ENCODE measurements at regions not wholly inside any gene's neighbourhood (a gene's known extent, or its start where the extent isn't known, plus 50 kb on each side); places are given as distances from the start of the nearest gene placed in this dataset.

DNA sequence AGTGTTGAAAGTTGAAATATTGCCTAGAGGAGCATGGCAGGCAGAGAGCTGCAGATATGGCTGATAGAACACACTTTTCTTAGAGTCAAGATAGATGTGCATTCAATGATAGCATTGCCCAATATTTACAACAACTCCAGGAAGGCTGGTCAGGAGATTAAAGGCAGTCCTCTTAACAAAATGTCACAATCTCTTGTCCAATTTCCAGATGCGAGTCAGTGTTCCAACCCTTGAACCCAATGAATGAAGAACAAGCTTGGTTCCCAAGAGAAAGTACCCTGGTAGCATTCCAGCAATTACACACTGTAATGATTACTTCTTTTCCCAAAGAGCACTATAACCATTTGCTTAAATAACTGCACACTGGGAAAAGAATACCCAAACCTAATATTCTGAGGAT is 839.4 kb upstream of the VRK2 start:
- H3K4me1 ChIP-seq: no peaks in the 10 kb centered on the region
- H3K4me3 ChIP-seq (ENCODE audit: low read depth, low read length): no peak overlapping the region
- TF ChIP-seq, protein P1, sequence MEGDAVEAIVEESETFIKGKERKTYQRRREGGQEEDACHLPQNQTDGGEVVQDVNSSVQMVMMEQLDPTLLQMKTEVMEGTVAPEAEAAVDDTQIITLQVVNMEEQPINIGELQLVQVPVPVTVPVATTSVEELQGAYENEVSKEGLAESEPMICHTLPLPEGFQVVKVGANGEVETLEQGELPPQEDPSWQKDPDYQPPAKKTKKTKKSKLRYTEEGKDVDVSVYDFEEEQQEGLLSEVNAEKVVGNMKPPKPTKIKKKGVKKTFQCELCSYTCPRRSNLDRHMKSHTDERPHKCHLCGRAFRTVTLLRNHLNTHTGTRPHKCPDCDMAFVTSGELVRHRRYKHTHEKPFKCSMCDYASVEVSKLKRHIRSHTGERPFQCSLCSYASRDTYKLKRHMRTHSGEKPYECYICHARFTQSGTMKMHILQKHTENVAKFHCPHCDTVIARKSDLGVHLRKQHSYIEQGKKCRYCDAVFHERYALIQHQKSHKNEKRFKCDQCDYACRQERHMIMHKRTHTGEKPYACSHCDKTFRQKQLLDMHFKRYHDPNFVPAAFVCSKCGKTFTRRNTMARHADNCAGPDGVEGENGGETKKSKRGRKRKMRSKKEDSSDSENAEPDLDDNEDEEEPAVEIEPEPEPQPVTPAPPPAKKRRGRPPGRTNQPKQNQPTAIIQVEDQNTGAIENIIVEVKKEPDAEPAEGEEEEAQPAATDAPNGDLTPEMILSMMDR (IDR thresholded peaks at IDR 0.05; ENCODE audit: insufficient read depth in 1 of 2, low read depth in 1 of 2, low read length in 1 of 2, severe bottlenecking in 1 of 2, unreplicated experiment in 1 of 2): no peak
- no peaks in the 10 kb centered on the region for H3K4me1 Mint-ChIP-seq (ENCODE audit: low read depth, unreplicated experiment)
- no peaks in the 10 kb centered on the region for H3K9me3 ChIP-seq
- CTCF ChIA-PET: no interaction called here
- H3K9me3 Mint-ChIP-seq (ENCODE audit: unreplicated experiment): peaks cover 2% of the 10 kb centered on the region
- intact Hi-C loops (cut with micrococcal nuclease; ENCODE audit: unreplicated experiment): no loop called here
- no TSS peak for BruUV-seq (replicated peaks)
- POLR2A ChIA-PET: no interaction called here
- no peak for DNase-seq
- no peak overlapping the region for H3K27ac Mint-ChIP-seq (ENCODE audit: unreplicated experiment)
- no peaks in the 10 kb centered on the region for H3K36me3 Mint-ChIP-seq (ENCODE audit: insufficient read depth, unreplicated experiment)
- no peaks in the 10 kb centered on the region for H3K27me3 Mint-ChIP-seq (ENCODE audit: insufficient read depth, unreplicated experiment)
- H3K27me3 ChIP-seq (replicated peaks; ENCODE audit: control insufficient read depth, insufficient read depth, low read length): no peaks in the 10 kb centered on the region
- H3K4me3 Mint-ChIP-seq (ENCODE audit: unreplicated experiment): no peak overlapping the region
- H3K36me3 ChIP-seq (ENCODE audit: control insufficient read depth, insufficient read depth, low read length): no peaks in the 10 kb centered on the region

DNA sequence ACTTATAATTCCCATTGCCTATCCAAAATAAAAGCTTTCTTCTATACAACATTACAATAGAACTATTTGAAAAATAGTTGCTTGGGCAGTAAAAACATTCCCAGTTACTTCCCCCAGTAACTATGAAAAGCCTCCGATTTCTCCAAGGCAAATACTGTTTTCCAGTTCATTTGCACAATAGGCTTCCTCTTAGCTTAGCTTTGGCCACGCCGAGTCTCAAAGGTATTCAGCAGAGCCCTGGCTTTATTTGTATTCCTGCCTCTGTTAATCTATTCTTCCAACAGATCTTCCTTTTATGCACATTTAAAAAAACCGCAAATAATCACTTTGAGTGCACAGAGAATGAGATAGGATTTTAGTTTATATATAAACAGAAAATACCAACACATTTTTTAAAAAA is 836.8 kb upstream of the VRK2 start:
- Histone ChIP-seq H3K27me3 (replicated peaks; ENCODE audit: control insufficient read depth, insufficient read depth, low read length) (no peaks in the 10 kb centered on the region), H3K9me3 (no peaks in the 10 kb centered on the region), H3K36me3 (ENCODE audit: control insufficient read depth, insufficient read depth, low read length) (no peaks in the 10 kb centered on the region), H3K4me3 (ENCODE audit: low read depth, low read length) (no peak overlapping the region), H3K4me1 (no peaks in the 10 kb centered on the region)
- no peak for DNase-seq
- POLR2A ChIA-PET: no interaction called here
- peaks cover 13% of the 10 kb centered on the region for H3K9me3 Mint-ChIP-seq (ENCODE audit: unreplicated experiment)
- H3K27me3 Mint-ChIP-seq (ENCODE audit: insufficient read depth, unreplicated experiment): no peaks in the 10 kb centered on the region
- no peaks in the 10 kb centered on the region for H3K4me1 Mint-ChIP-seq (ENCODE audit: low read depth, unreplicated experiment)
- CTCF ChIA-PET: no interaction called here
- TF ChIP-seq, protein P1 (IDR thresholded peaks at IDR 0.05; ENCODE audit: insufficient read depth in 1 of 2, low read depth in 1 of 2, low read length in 1 of 2, severe bottlenecking in 1 of 2, unreplicated experiment in 1 of 2): no peak
- intact Hi-C loops (cut with micrococcal nuclease; ENCODE audit: unreplicated experiment): no loop called here
- H3K4me3 Mint-ChIP-seq (ENCODE audit: unreplicated experiment): no peak overlapping the region
- BruUV-seq (replicated peaks): no TSS peak
- H3K27ac Mint-ChIP-seq (ENCODE audit: unreplicated experiment): no peak overlapping the region
- no peaks in the 10 kb centered on the region for H3K36me3 Mint-ChIP-seq (ENCODE audit: insufficient read depth, unreplicated experiment)

DNA sequence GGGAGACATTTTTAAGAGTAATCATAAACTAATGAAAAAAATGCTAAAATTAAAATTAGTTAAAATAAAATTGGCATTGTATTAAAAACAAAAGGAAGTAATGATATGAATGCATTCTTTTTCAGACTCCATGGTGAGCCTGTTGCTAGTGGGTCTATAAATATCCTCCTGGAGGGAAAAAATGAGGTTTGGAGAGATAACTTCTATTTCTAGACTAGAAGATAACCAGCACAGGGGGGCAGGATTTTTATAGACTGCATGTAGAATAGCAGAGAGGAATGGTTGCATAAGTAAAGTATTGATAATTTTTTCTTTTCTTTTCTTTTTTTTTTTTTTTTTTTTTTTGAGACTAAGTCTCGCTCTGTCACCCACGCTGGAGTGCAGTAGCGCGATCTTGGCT is 835.8 kb upstream of the VRK2 start:
- POLR2A ChIA-PET: no interaction called here
- DNase-seq: no peak
- no peaks in the 10 kb centered on the region for H3K4me1 Mint-ChIP-seq (ENCODE audit: low read depth, unreplicated experiment)
- H3K4me1 ChIP-seq: no peaks in the 10 kb centered on the region
- no peaks in the 10 kb centered on the region for H3K36me3 ChIP-seq (ENCODE audit: control insufficient read depth, insufficient read depth, low read length)
- no peak overlapping the region for H3K4me3 Mint-ChIP-seq (ENCODE audit: unreplicated experiment)
- no peak overlapping the region for H3K4me3 ChIP-seq (ENCODE audit: low read depth, low read length)
- BruUV-seq (replicated peaks): no TSS peak
- no peak overlapping the region for H3K27ac Mint-ChIP-seq (ENCODE audit: unreplicated experiment)
- H3K36me3 Mint-ChIP-seq (ENCODE audit: insufficient read depth, unreplicated experiment): no peaks in the 10 kb centered on the region
- CTCF ChIA-PET: no interaction called here
- H3K9me3 ChIP-seq: no peaks in the 10 kb centered on the region
- intact Hi-C loops (cut with micrococcal nuclease; ENCODE audit: unreplicated experiment): no loop called here
- no peaks in the 10 kb centered on the region for H3K27me3 ChIP-seq (replicated peaks; ENCODE audit: control insufficient read depth, insufficient read depth, low read length)
- H3K27me3 Mint-ChIP-seq (ENCODE audit: insufficient read depth, unreplicated experiment): no peaks in the 10 kb centered on the region
- TF ChIP-seq, protein P1 (IDR thresholded peaks at IDR 0.05; ENCODE audit: insufficient read depth in 1 of 2, low read depth in 1 of 2, low read length in 1 of 2, severe bottlenecking in 1 of 2, unreplicated experiment in 1 of 2): no peak
- H3K9me3 Mint-ChIP-seq (ENCODE audit: unreplicated experiment): peaks cover 13% of the 10 kb centered on the region

Data from Caco-2 (cell line).